Ishikawa (cell line): ENCODE measurements at regions not wholly inside any gene's neighbourhood (a gene's known extent, or its start where the extent isn't known, plus 50 kb on each side); places are given as distances from the start of the nearest gene placed in this dataset.

Experiments used
- CEBPB ChIP-seq: IDR thresholded peaks from 2 replicates; pipeline ENCODE4 v1.6.1; 2012
- CREB1 ChIP-seq: IDR thresholded peaks from 2 replicates; pipeline ENCODE4 v1.6.1; 2012; ENCODE audit warnings: low read depth
- EGR1 ChIP-seq: IDR thresholded peaks from 2 replicates; pipeline ENCODE4 v1.6.1; 2012
- EP300 ChIP-seq: IDR thresholded peaks from 2 replicates; pipeline ENCODE4 v1.6.1; 2012; ENCODE audit warnings: borderline replicate concordance
- MAX ChIP-seq: IDR thresholded peaks from 2 replicates; pipeline ENCODE4 v1.6.1; 2012
- REST ChIP-seq: IDR thresholded peaks from 2 replicates; pipeline ENCODE4 v1.6.1; 2012; ENCODE audit warnings: low read depth, mild to moderate bottlenecking
- TAF1 ChIP-seq: IDR thresholded peaks from 2 replicates; pipeline ENCODE4 v1.6.1; 2012; ENCODE audit warnings: low read depth, mild to moderate bottlenecking
- TCF12 ChIP-seq: IDR thresholded peaks from 2 replicates; pipeline ENCODE4 v1.6.1; 2012; ENCODE audit warnings: low read depth
- TEAD4 ChIP-seq: IDR thresholded peaks from 2 replicates; pipeline ENCODE4 v1.6.1; 2012
- USF1 ChIP-seq: IDR thresholded peaks from 2 replicates; pipeline ENCODE4 v1.6.1; 2012
- ZBTB7A ChIP-seq: IDR thresholded peaks from 2 replicates; pipeline ENCODE4 v1.6.1; 2012; ENCODE audit warnings: low read depth

- no peak for TF ChIP-seq USF1
- TF ChIP-seq TAF1 = no peak
- TF ChIP-seq MAX = no peak
- TF ChIP-seq TCF12 = no peak
- no peak for TF ChIP-seq CEBPB
- TF ChIP-seq EP300 = no peak
- no peak for TF ChIP-seq ZBTB7A
- no peak for TF ChIP-seq EGR1
- no peak for TF ChIP-seq CREB1
- no peak for TF ChIP-seq TEAD4
- no peak for TF ChIP-seq REST
These were observed 138.4 kb upstream of the STX18 start for GRCh38 chr4:4680243-4680642.
